ENCODE measurements at regions not wholly inside any gene's neighbourhood (a gene's known extent, or its start where the extent isn't known, plus 50 kb on each side); places are given as distances from the start of the nearest gene placed in this dataset.
"Not testable (repeated sequence)": the region's sequence is repeated elsewhere in the genome, so short reads cannot be mapped to it uniquely, and the experiment has no call there.

GRCh38 chr5:28928327-28928790 is 1890.0 kb upstream of the CDH9 start:
- TF ChIP-seq POLR2AphosphoS5, POLR2A, CTCF (IDR thresholded peaks at IDR 0.05): not testable (repeated sequence)
